GM18867 (cell line): ENCODE measurements at regions not wholly inside any gene's neighbourhood (a gene's known extent, or its start where the extent isn't known, plus 50 kb on each side); places are given as distances from the start of the nearest gene placed in this dataset.

Experiments
- ATAC-seq: cut with Tn5 transposase; IDR thresholded peaks from one replicate; pipeline ENCODE4 v1.9.1; 2021; ENCODE audit warnings: mild to moderate bottlenecking, moderate library complexity; ENCODE audit not compliant: unreplicated experiment

- ATAC-seq: no peak
Measured at GRCh38 chr2:147098940-147099339, 745.9 kb upstream of the ACVR2A start.

GRCh38 chr2:147097747-147098146 lies 747.1 kb upstream of the ACVR2A start:
- ATAC-seq: no peak

- ATAC-seq: no peak
Measured at GRCh38 chr2:147096671-147097070, 748.2 kb upstream of the ACVR2A start.

GRCh38 chr2:147095376-147095775 lies 749.5 kb upstream of the ACVR2A start:
- no peak for ATAC-seq

GRCh38 chr2:147094077-147094476 lies 750.8 kb upstream of the ACVR2A start:
- no peak for ATAC-seq

- ATAC-seq: no peak
Measured at GRCh38 chr2:147092266-147092665, 752.6 kb upstream of the ACVR2A start.

- ATAC-seq: no peak
Measured at GRCh38 chr2:147091448-147091847, 753.4 kb upstream of the ACVR2A start.

GRCh38 chr2:147088871-147089270 lies 756.0 kb upstream of the ACVR2A start:
- no peak for ATAC-seq

GRCh38 chr2:147086715-147087114 lies 758.1 kb upstream of the ACVR2A start:
- no peak for ATAC-seq

- no peak for ATAC-seq
Measured at GRCh38 chr2:147083664-147084063, 761.2 kb upstream of the ACVR2A start.

GRCh38 chr2:147082850-147083522 lies 761.8 kb upstream of the ACVR2A start:
- ATAC-seq: peak; percentile 92

- ATAC-seq: no peak
Measured at GRCh38 chr2:147081831-147082230, 763.0 kb upstream of the ACVR2A start.

GRCh38 chr2:147076634-147077033 lies 768.2 kb upstream of the ACVR2A start:
- ATAC-seq: no peak

GRCh38 chr2:147068071-147068470 lies 776.8 kb upstream of the ACVR2A start:
- ATAC-seq: no peak

GRCh38 chr2:147067136-147067535 lies 777.7 kb upstream of the ACVR2A start:
- ATAC-seq: no peak

GRCh38 chr2:147062073-147062472 lies 782.8 kb upstream of the ACVR2A start:
- no peak for ATAC-seq

GRCh38 chr2:147061269-147061668 lies 783.6 kb upstream of the ACVR2A start:
- no peak for ATAC-seq

GRCh38 chr2:147057892-147058490 lies 786.8 kb upstream of the ACVR2A start:
- ATAC-seq: no peak

- no peak for ATAC-seq
Measured at GRCh38 chr2:147051814-147052213, 793.0 kb upstream of the ACVR2A start.

GRCh38 chr2:147051248-147051647 lies 793.6 kb upstream of the ACVR2A start:
- no peak for ATAC-seq

GRCh38 chr2:147049957-147050356 lies 794.9 kb upstream of the ACVR2A start:
- ATAC-seq: no peak

- no peak for ATAC-seq
Measured at GRCh38 chr2:147046473-147046872, 798.4 kb upstream of the ACVR2A start.

GRCh38 chr2:147045113-147045512 lies 799.7 kb upstream of the ACVR2A start:
- peak; percentile 74 for ATAC-seq
